Chondrocyte (in vitro differentiated cells): ENCODE measurements at regions not wholly inside any gene's neighbourhood (a gene's known extent, or its start where the extent isn't known, plus 50 kb on each side); places are given as distances from the start of the nearest gene placed in this dataset.

Experiments used
- DNase-seq: peaks from one replicate; pipeline ENCODE4 v3.0.0; 2021; ENCODE audit warnings: mixed read lengths, low spot score
- H3K27ac Mint-ChIP-seq: one replicate; pipeline ENCODE4 v1.8.0; 2021; ENCODE audit warnings: mild to moderate bottlenecking, moderate library complexity, mixed read lengths; ENCODE audit not compliant: unreplicated experiment
- H3K27me3 Mint-ChIP-seq: 2 replicates; pipeline ENCODE4 v1.8.0; 2021; ENCODE audit warnings: low read depth, mixed read lengths
- H3K36me3 Mint-ChIP-seq: 2 replicates; pipeline ENCODE4 v1.8.0; 2021; ENCODE audit warnings: low read depth, mixed read lengths
- H3K4me1 Mint-ChIP-seq: 2 replicates; pipeline ENCODE4 v1.8.0; 2021; ENCODE audit warnings: low read depth, mild to moderate bottlenecking, mixed read lengths
- H3K4me3 Mint-ChIP-seq: one replicate; pipeline ENCODE4 v1.8.0; 2021; ENCODE audit warnings: mild to moderate bottlenecking, moderate library complexity, mixed read lengths; ENCODE audit not compliant: unreplicated experiment
- H3K9me3 Mint-ChIP-seq: 2 replicates; pipeline ENCODE4 v1.8.0; 2021; ENCODE audit warnings: low read depth, mixed read lengths
- TF ChIP-seq, protein P1 (sequence below): fragments of 200-600 bp; sonication (generic); IDR thresholded peaks from 2 replicates; pipeline ENCODE4 v1.5.0; 2021; ENCODE audit warnings: antibody characterized with exemption, mild to moderate bottlenecking, moderate library complexity

DNA sequence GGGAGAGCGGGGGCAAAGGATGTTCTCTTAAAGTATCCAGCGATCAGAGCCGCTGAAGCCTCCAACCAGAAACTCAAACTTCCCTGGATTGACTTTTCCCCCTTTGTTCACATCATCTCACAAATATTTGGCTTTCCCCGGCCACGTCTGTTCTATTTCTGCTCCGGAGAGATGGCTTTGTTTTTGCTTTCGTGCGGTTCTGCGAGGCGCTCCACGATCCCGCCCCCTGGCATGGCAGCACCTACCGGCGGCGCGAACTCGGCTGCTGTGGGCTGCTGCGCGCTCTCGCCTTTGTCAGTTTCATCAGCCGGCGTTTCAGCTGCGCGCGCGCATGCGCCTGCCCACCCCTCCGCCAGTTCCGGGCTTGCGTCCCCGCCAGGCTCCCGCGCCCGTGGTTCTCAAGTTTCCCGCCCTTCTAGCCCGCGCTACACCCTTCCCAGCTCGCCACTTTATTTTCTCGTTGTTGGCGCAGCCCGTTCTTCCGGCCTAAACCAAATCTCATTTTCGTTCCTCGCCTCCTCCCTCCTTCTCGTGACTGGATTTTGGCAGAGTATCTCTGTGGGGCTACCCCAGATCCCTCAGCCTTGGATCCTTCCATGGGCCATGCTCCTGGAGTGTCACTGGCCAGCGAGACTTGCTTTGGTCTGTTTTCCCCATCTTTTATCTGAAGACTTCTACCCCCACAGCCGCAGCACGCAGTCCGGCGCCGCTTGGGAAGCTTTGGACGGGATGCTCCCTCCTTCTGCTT lies 98.0 kb downstream of the INSIG2 start:
- no peak for DNase-seq
- Mint-ChIP-seq H3K4me1 (peaks cover 16% of the 10 kb centered on the region), H3K27ac (peak overlapping the region; percentile 98), H3K27me3 (peaks cover 2% of the 10 kb centered on the region), H3K36me3 (no peaks in the 10 kb centered on the region), H3K4me3 (peak overlapping the region; percentile 88), H3K9me3 (no peaks in the 10 kb centered on the region)
- TF ChIP-seq, protein P1, sequence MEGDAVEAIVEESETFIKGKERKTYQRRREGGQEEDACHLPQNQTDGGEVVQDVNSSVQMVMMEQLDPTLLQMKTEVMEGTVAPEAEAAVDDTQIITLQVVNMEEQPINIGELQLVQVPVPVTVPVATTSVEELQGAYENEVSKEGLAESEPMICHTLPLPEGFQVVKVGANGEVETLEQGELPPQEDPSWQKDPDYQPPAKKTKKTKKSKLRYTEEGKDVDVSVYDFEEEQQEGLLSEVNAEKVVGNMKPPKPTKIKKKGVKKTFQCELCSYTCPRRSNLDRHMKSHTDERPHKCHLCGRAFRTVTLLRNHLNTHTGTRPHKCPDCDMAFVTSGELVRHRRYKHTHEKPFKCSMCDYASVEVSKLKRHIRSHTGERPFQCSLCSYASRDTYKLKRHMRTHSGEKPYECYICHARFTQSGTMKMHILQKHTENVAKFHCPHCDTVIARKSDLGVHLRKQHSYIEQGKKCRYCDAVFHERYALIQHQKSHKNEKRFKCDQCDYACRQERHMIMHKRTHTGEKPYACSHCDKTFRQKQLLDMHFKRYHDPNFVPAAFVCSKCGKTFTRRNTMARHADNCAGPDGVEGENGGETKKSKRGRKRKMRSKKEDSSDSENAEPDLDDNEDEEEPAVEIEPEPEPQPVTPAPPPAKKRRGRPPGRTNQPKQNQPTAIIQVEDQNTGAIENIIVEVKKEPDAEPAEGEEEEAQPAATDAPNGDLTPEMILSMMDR: peak; percentile 45

DNA sequence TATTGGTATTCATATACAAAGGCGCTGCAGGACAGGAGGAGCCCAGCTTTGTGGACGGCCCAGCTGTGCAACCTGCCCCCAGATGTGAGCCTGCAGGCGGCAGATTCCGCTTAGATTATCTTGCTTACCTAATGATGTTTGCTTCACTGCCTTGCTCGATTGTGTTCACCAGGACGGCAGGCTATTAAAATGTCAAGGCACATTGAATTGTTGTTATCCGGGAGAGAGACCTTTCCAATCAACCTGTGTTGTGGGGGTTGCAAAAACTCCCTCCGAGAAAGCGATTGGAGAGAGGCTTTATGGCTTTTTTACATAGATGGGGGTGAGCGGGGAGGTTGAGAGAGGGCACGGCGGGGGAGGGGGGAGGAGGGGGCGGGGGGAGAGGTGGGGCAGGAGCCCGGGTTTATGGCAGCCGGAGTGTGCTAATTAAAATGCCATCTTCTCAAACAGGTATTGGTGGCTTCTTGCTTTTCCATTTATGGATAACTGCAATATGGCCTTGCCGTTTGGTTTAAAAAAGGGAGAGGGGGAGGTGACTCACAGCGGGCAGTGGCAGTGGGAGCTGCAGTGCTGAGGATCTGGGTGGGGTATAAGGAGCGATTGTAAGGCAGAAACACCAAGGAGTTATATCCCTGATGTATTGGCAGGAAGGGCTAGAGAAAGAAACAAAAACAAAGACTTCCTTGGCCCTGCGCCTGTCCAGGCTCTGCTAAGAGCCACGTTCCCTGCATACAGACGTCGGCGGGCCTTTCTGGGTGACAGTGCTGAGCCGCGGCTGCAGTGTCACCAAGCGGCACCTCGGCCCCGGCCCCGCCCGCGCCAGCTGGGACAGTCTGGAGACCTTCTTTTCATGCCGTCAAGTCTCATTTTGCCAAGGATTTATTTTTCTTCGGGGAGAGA lies 97.2 kb downstream of the INSIG2 start:
- TF ChIP-seq, protein P1: no peak
- Mint-ChIP-seq H3K36me3 (no peaks in the 10 kb centered on the region), H3K4me3 (peak overlapping the region; percentile 88), H3K4me1 (peaks cover 16% of the 10 kb centered on the region), H3K27ac (peak overlapping the region; percentile 98), H3K9me3 (no peaks in the 10 kb centered on the region), H3K27me3 (no peaks in the 10 kb centered on the region)
- no peak for DNase-seq

DNA sequence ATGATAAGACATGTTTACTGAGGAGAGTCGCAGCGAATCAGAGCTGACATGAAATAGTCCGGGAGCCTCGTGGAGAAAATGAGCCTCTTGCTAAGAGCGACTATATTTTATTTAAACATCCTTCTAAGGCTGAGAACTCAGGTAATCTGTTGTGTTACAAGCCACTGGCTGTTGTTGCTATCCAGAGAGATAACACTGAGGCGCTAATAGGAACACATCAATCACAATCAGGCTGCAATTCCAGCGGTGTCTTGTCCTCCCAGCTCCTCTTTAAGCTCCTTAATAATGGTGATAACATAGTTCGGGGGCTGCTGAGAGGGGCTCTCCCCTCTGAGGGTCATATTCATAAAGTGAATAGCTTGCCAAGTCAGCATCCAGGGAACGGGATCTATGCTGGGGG lies 95.1 kb downstream of the INSIG2 start:
- Mint-ChIP-seq H3K4me3 (no peak overlapping the region), H3K27ac (no peak overlapping the region)
- DNase-seq: no peak

GRCh38 chr2:118179445-118179844 lies 91.2 kb downstream of the INSIG2 start:
- no peaks in the 10 kb centered on the region for H3K36me3 Mint-ChIP-seq
- H3K4me3 Mint-ChIP-seq: no peak overlapping the region
- no peaks in the 10 kb centered on the region for H3K4me1 Mint-ChIP-seq
- peaks cover 22% of the 10 kb centered on the region for H3K27me3 Mint-ChIP-seq
- H3K27ac Mint-ChIP-seq: no peak overlapping the region
- no peaks in the 10 kb centered on the region for H3K9me3 Mint-ChIP-seq
- DNase-seq: no peak
- TF ChIP-seq, protein P1: no peak

More for the DNA sequence above, 95.1 kb downstream of the INSIG2 start:
- H3K27me3 Mint-ChIP-seq: peaks cover 8% of the 10 kb centered on the region
- TF ChIP-seq, protein P1: no peak
- no peaks in the 10 kb centered on the region for H3K9me3 Mint-ChIP-seq
- peaks cover 11% of the 10 kb centered on the region for H3K4me1 Mint-ChIP-seq
- no peaks in the 10 kb centered on the region for H3K36me3 Mint-ChIP-seq

GRCh38 chr2:118177884-118178283 lies 89.6 kb downstream of the INSIG2 start:
- no peak overlapping the region for H3K27ac Mint-ChIP-seq
- TF ChIP-seq, protein P1: no peak
- H3K36me3 Mint-ChIP-seq: no peaks in the 10 kb centered on the region
- no peak for DNase-seq
- H3K4me1 Mint-ChIP-seq: no peaks in the 10 kb centered on the region
- no peaks in the 10 kb centered on the region for H3K9me3 Mint-ChIP-seq
- H3K4me3 Mint-ChIP-seq: no peak overlapping the region
- peaks cover 22% of the 10 kb centered on the region for H3K27me3 Mint-ChIP-seq
